Natural killer cell treated with Interleukin-12 subunit alpha and Interleukin-12 subunit beta and Interleukin-15 and Interleukin-18, amount 100 ng/mL, for 72 hours (primary cell): ENCODE measurements at regions not wholly inside any gene's neighbourhood (a gene's known extent, or its start where the extent isn't known, plus 50 kb on each side); places are given as distances from the start of the nearest gene placed in this dataset.

ENCODE experiments used
- ATAC-seq, 2 donors: fragments of 150-1000 bp; cut with Tn5 transposase in 1 of 2; sonication (Bioruptor Pico), chemical (Tn5 transposase) in 1 of 2; 2 replicates each; pipeline ENCODE4 v1.10.0; 2021
- DNase-seq: peaks from one replicate; pipeline ENCODE4 v3.0.0; 2022; ENCODE audit warnings: low spot score
- H3K27ac Mint-ChIP-seq, 2 donors: 1 replicate in 1 of 2; 2 replicates in 1 of 2; pipeline ENCODE4 v1.8.0; 2022; ENCODE audit warnings: mixed read lengths in 2 of 2, mild to moderate bottlenecking in 1 of 2, moderate library complexity in 1 of 2
- H3K27me3 Mint-ChIP-seq, 2 donors: 1 replicate in 1 of 2; 2 replicates in 1 of 2; pipeline ENCODE4 v1.8.0; 2022; ENCODE audit warnings: mixed read lengths in 2 of 2
- H3K36me3 Mint-ChIP-seq: one replicate; pipeline ENCODE4 v1.8.0; 2022; ENCODE audit warnings: mixed read lengths
- H3K4me1 Mint-ChIP-seq, 2 donors: 1 replicate in 1 of 2; 2 replicates in 1 of 2; pipeline ENCODE4 v1.8.0; 2022; ENCODE audit warnings: low read depth in 2 of 2, mixed read lengths in 2 of 2, mild to moderate bottlenecking in 1 of 2
- H3K4me3 Mint-ChIP-seq: one replicate; pipeline ENCODE4 v1.8.0; 2022; ENCODE audit warnings: mixed read lengths
- H3K9me3 Mint-ChIP-seq: 2 replicates; pipeline ENCODE4 v1.8.0; 2022; ENCODE audit warnings: mixed read lengths

GRCh38 chr16:55176901-55177300 lies 147.1 kb upstream of the IRX6 start:
- Mint-ChIP-seq H3K4me1 (no peaks in the 10 kb centered on the region), H3K9me3 (no peaks in the 10 kb centered on the region), H3K27me3 (no peaks in the 10 kb centered on the region), H3K36me3 (no peaks in the 10 kb centered on the region), H3K27ac (no peak overlapping the region), H3K4me3 (no peak overlapping the region)
- ATAC-seq (no peak), DNase-seq (no peak)

GRCh38 chr16:55179411-55179810 lies 144.6 kb upstream of the IRX6 start:
- Mint-ChIP-seq H3K27ac (no peak overlapping the region), H3K9me3 (no peaks in the 10 kb centered on the region), H3K4me1 (no peaks in the 10 kb centered on the region), H3K27me3 (peaks cover 3 to 12% of the 10 kb centered on the region in 2 donors), H3K4me3 (no peak overlapping the region), H3K36me3 (no peaks in the 10 kb centered on the region)
- DNase-seq, result no peak
- no peak for ATAC-seq

GRCh38 chr16:55179852-55180585 lies 144.0 kb upstream of the IRX6 start:
- H3K27ac Mint-ChIP-seq, result no peak overlapping the region
- no peak overlapping the region for H3K4me3 Mint-ChIP-seq
- H3K36me3 Mint-ChIP-seq, result no peaks in the 10 kb centered on the region
- H3K9me3 Mint-ChIP-seq, result no peaks in the 10 kb centered on the region
- peaks cover 3 to 14% of the 10 kb centered on the region in 2 donors for H3K27me3 Mint-ChIP-seq
- ATAC-seq, result no peak
- DNase-seq, result no peak
- no peaks in the 10 kb centered on the region for H3K4me1 Mint-ChIP-seq

GRCh38 chr16:55184052-55184451 lies 140.0 kb upstream of the IRX6 start:
- ATAC-seq (no peak), DNase-seq (no peak)
- Mint-ChIP-seq H3K27ac (no peak overlapping the region), H3K36me3 (no peaks in the 10 kb centered on the region), H3K27me3 (peaks cover 3 to 22% of the 10 kb centered on the region in 2 donors), H3K9me3 (no peaks in the 10 kb centered on the region), H3K4me1 (no peaks in the 10 kb centered on the region), H3K4me3 (no peak overlapping the region)

- Mint-ChIP-seq H3K9me3 (no peaks in the 10 kb centered on the region), H3K27me3 (peaks cover 4 to 22% of the 10 kb centered on the region in 2 donors), H3K27ac (no peak overlapping the region), H3K36me3 (no peaks in the 10 kb centered on the region), H3K4me3 (no peak overlapping the region), H3K4me1 (no peaks in the 10 kb centered on the region)
- ATAC-seq (no peak), DNase-seq (no peak)
Observed at GRCh38 chr16:55184619-55185018, 139.4 kb upstream of the IRX6 start.

GRCh38 chr16:55189224-55189623 lies 134.8 kb upstream of the IRX6 start:
- H3K36me3 Mint-ChIP-seq, result no peaks in the 10 kb centered on the region
- no peaks in the 10 kb centered on the region for H3K4me1 Mint-ChIP-seq
- DNase-seq (no peak), ATAC-seq (no peak)
- H3K4me3 Mint-ChIP-seq, result no peak overlapping the region
- H3K9me3 Mint-ChIP-seq, result peaks cover 4% of the 10 kb centered on the region
- H3K27me3 Mint-ChIP-seq, result peaks cover 7 to 11% of the 10 kb centered on the region in 2 donors
- no peak overlapping the region for H3K27ac Mint-ChIP-seq

GRCh38 chr16:55189682-55190636 lies 134.0 kb upstream of the IRX6 start:
- no peaks in the 10 kb centered on the region for H3K36me3 Mint-ChIP-seq
- no peak overlapping the region for H3K4me3 Mint-ChIP-seq
- peaks cover 4% of the 10 kb centered on the region for H3K9me3 Mint-ChIP-seq
- no peak overlapping the region for H3K27ac Mint-ChIP-seq
- no peaks in the 10 kb centered on the region for H3K4me1 Mint-ChIP-seq
- H3K27me3 Mint-ChIP-seq, result peaks cover 6 to 9% of the 10 kb centered on the region in 2 donors
- DNase-seq (no peak), ATAC-seq (no peak)

GRCh38 chr16:55192734-55193133 lies 131.3 kb upstream of the IRX6 start:
- no peak overlapping the region for H3K4me3 Mint-ChIP-seq
- DNase-seq (no peak), ATAC-seq (no peak)
- H3K9me3 Mint-ChIP-seq, result peaks cover 4% of the 10 kb centered on the region
- H3K4me1 Mint-ChIP-seq, result no peaks in the 10 kb centered on the region
- no peaks in the 10 kb centered on the region for H3K36me3 Mint-ChIP-seq
- no peak overlapping the region for H3K27ac Mint-ChIP-seq
- peaks cover 6 to 14% of the 10 kb centered on the region in 2 donors for H3K27me3 Mint-ChIP-seq

GRCh38 chr16:55203570-55203969 lies 120.4 kb upstream of the IRX6 start:
- Mint-ChIP-seq H3K9me3 (peaks cover 1% of the 10 kb centered on the region), H3K4me3 (no peak overlapping the region), H3K27me3 (peaks cover 0 to 6% of the 10 kb centered on the region in 2 donors), H3K36me3 (no peaks in the 10 kb centered on the region), H3K27ac (no peak overlapping the region), H3K4me1 (no peaks in the 10 kb centered on the region)
- DNase-seq, result no peak
- ATAC-seq, result no peak

- no peak for ATAC-seq
- no peaks in the 10 kb centered on the region for H3K4me1 Mint-ChIP-seq
- H3K27me3 Mint-ChIP-seq, result peaks cover 0 to 6% of the 10 kb centered on the region in 2 donors
- no peak overlapping the region for H3K4me3 Mint-ChIP-seq
- H3K27ac Mint-ChIP-seq, result no peak overlapping the region
- no peak for DNase-seq
- H3K36me3 Mint-ChIP-seq, result no peaks in the 10 kb centered on the region
- H3K9me3 Mint-ChIP-seq, result no peaks in the 10 kb centered on the region
Observed at GRCh38 chr16:55204069-55204468, 119.9 kb upstream of the IRX6 start.

- DNase-seq (no peak), ATAC-seq (no peak)
- Mint-ChIP-seq H3K4me1 (no peaks in the 10 kb centered on the region), H3K36me3 (no peaks in the 10 kb centered on the region), H3K9me3 (no peaks in the 10 kb centered on the region), H3K27ac (no peak overlapping the region), H3K4me3 (no peak overlapping the region), H3K27me3 (peaks cover 0 to 6% of the 10 kb centered on the region in 2 donors)
Observed at GRCh38 chr16:55204923-55205322, 119.1 kb upstream of the IRX6 start.

- Mint-ChIP-seq H3K27me3 (peaks cover 0 to 4% of the 10 kb centered on the region in 2 donors), H3K27ac (no peak overlapping the region), H3K4me3 (no peak overlapping the region), H3K9me3 (no peaks in the 10 kb centered on the region), H3K36me3 (no peaks in the 10 kb centered on the region), H3K4me1 (no peaks in the 10 kb centered on the region)
- no peak for ATAC-seq
- no peak for DNase-seq
Observed at GRCh38 chr16:55207693-55208428, 116.1 kb upstream of the IRX6 start.

GRCh38 chr16:55209626-55210025 lies 114.4 kb upstream of the IRX6 start:
- H3K36me3 Mint-ChIP-seq, result no peaks in the 10 kb centered on the region
- no peak overlapping the region for H3K4me3 Mint-ChIP-seq
- no peak overlapping the region for H3K27ac Mint-ChIP-seq
- no peak for DNase-seq
- H3K27me3 Mint-ChIP-seq, result no peaks in the 10 kb centered on the region
- H3K9me3 Mint-ChIP-seq, result no peaks in the 10 kb centered on the region
- no peak for ATAC-seq
- no peaks in the 10 kb centered on the region for H3K4me1 Mint-ChIP-seq

- Mint-ChIP-seq H3K9me3 (no peaks in the 10 kb centered on the region), H3K4me3 (no peak overlapping the region), H3K27me3 (peaks cover 0 to 6% of the 10 kb centered on the region in 2 donors), H3K4me1 (no peaks in the 10 kb centered on the region), H3K27ac (no peak overlapping the region), H3K36me3 (no peaks in the 10 kb centered on the region)
- no peak for DNase-seq
- no peak for ATAC-seq
Observed at GRCh38 chr16:55212791-55213190, 111.2 kb upstream of the IRX6 start.
